Muscle of back (tissue), 3 donors: ENCODE measurements at regions not wholly inside any gene's neighbourhood (a gene's known extent, or its start where the extent isn't known, plus 50 kb on each side); places are given as distances from the start of the nearest gene placed in this dataset.
A peak's percentile ranks its signal among the peaks of the same experiment; 100 is the strongest.

ENCODE experiments used
- DNase-seq, 3 donors: peaks; one replicate each; pipeline versions ENCODE4 v3.0.0 to v3.0.0-alpha.2; 2013

DNA sequence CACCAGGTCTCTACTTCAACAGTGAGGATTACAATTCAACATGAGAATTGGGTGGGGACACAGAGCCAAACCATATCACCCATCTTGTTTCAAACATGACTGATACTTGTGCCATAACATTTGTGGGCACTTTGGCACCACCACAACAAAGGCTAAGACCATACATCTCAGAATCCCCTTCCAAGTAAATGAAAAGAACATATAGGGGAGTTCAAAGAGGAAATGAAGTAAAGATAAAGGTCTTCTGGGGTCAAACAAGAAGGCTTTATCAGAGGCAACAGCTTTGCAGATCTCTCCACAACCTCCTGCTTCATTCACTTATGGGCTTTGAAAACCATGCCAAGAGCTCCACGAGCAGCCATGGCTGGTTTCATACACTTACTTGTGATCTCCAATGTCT, 122.7 kb downstream of the ANKRD50 start:
- no peak for DNase-seq

GRCh38 chr4:124590480-124590879, 122.1 kb downstream of the ANKRD50 start:
- DNase-seq, result no peak

DNA sequence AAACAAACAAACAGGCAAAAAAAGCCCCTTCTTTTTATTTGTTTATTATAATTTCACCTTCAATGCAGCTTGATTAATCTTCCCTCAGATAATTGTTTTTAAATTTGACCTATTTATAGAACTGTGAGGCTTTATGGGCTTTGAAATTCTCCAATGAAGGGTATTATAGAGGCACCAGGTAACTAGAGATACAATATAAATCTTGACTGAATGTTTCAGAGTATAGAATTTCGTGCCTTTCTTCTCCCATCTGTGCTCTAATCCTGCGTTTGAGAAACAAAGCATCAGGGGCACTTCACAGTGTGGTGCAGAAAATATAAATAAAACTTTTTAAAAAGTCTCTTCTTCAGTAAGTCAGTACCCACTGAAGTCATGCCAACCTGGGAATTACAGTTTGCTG, 120.9 kb downstream of the ANKRD50 start:
- DNase-seq, result no peak

DNA sequence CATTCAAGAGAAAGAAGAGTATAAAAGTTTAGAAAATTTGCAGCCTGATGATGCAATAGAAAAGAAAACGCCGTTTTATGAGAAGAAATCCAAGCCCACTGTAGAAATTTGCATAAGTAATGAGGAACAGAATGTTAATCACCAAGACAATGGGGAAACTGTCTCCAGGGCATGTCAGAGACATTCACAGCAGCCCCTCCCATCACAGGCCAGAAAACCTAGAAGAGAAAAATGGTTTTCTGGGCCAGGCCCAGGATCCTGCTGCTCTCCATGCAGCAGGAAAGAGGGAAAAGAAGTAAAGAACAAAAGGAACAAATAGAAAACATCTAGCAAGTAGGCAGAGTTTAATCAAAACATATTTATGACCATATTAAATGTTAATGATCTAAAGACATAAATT, 119.0 kb downstream of the ANKRD50 start:
- DNase-seq, result no peak

DNA sequence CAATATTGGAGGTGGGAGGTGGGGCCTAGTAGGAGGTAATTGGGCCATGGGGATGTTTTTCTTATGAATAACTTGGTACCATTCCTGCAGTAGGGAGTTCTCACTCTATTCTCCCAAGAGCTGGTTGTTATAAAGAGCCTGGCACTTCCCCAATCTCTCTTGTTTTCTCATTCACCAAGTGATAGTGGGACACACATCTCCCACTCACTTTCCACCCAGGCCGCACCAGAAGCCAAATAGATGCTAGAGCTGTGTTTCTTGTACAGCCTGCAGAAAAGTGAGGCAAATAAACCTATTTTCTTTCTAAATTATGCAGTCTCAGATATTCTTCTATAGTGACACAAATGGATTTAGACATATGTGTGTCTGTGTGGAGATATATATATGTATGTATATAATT, 117.6 kb downstream of the ANKRD50 start:
- peak in 1 of 3 donors; percentile 8 for DNase-seq

GRCh38 chr4:124596816-124597215, 115.7 kb downstream of the ANKRD50 start:
- DNase-seq, result peak; percentile 11 to 52 (median 18)

DNA sequence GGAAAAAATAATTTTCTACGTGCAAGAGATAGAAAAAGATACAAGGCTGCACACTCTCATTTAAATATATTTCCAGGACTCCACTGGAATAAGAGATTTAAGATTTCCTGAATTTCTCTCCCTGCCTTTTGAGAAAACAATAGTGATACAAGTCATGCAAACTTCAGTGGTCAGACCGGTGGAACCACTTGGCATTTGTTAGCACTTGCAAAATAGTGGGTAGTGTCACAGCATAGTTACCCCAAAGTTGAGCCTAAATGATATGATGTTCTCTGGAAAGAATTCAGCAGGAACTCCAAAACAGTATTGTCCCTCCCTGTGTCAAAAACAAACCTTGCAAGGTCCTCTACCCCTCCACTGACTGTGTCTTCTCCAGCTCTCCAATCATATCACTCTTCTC, 102.3 kb downstream of the ANKRD50 start:
- no peak for DNase-seq
